H1 (cell line): ENCODE measurements at regions not wholly inside any gene's neighbourhood (a gene's known extent, or its start where the extent isn't known, plus 50 kb on each side); places are given as distances from the start of the nearest gene placed in this dataset.

Experiments
- CTCF ChIA-PET: fragments of 300-600 bp; sonication (Branson Sonifier 250); formaldehyde crosslinking; loops from one replicate; lab custom pipeline; 2021; ENCODE audit not compliant: partially characterized antibody; lab: Charles Lee
- POLR2A ChIA-PET: fragments of 300-600 bp; sonication (Branson Sonifier 250); formaldehyde crosslinking; loops from one replicate; lab custom pipeline; 2021; ENCODE audit warnings: inconsistent platforms; ENCODE audit not compliant: partially characterized antibody; lab: Charles Lee
- DNase-seq, 2 experiments: peaks; one replicate each; pipeline versions ENCODE4 v3.0.0 to v3.0.0-alpha.2; 2010 to 2022; ENCODE audit warnings: low spot score in 2 of 2, low read depth in 1 of 2, mixed read lengths in 1 of 2
- FAIRE-seq: peaks from 2 replicates; lab custom pipeline; 2011; peaks lifted over from hg19 to GRCh38; lab: Jason Lieb, UNC
- H2AFZ ChIP-seq: 2 replicates; pipeline ENCODE4 v1.8.1; 2012; ENCODE audit warnings: low read length, inconsistent platforms
- H2AK5ac ChIP-seq: 2 replicates; pipeline ENCODE4 v1.6.1; 2013; ENCODE audit warnings: low read depth, low read length
- H2BK120ac ChIP-seq: replicated peaks from 2 replicates; pipeline ENCODE3; 2013; ENCODE audit warnings: low read depth, low read length, inconsistent platforms
- H2BK12ac ChIP-seq: 2 replicates; pipeline ENCODE4 v1.6.1; 2013; ENCODE audit warnings: low read depth, low read length
- H2BK15ac ChIP-seq: 2 replicates; pipeline ENCODE4 v1.6.1; 2013; ENCODE audit warnings: low read length
- H2BK20ac ChIP-seq: 2 replicates; pipeline ENCODE4 v1.6.1; 2013; ENCODE audit warnings: low read length
- H2BK5ac ChIP-seq: 2 replicates; pipeline ENCODE4 v1.6.1; 2013; ENCODE audit warnings: low read depth, low read length
- H3K14ac ChIP-seq: 2 replicates; pipeline ENCODE4 v1.6.1; 2013; ENCODE audit warnings: inconsistent platforms; ENCODE audit not compliant: insufficient read length
- H3K18ac ChIP-seq: 2 replicates; pipeline ENCODE4 v1.6.1; 2013; ENCODE audit warnings: low read length; ENCODE audit errors: extremely low read depth
- H3K23ac ChIP-seq: 2 replicates; pipeline ENCODE4 v1.6.1; 2013; ENCODE audit warnings: inconsistent platforms; ENCODE audit not compliant: insufficient read length
- H3K23me2 ChIP-seq: 2 replicates; pipeline ENCODE4 v1.6.1; 2013; ENCODE audit warnings: low read depth, low read length
- H3K27ac ChIP-seq: 2 replicates; pipeline ENCODE4 v1.6.1; 2011; ENCODE audit warnings: low read depth, low read length, inconsistent platforms
- H3K27me3 ChIP-seq, 4 experiments: replicated peaks in 1 of 4; 1 replicate in 1 of 4; 2 replicates in 3 of 4; pipeline versions ENCODE4 v1.6.1 to v1.8.1; 2011 to 2013; ENCODE audit warnings: low read length in 3 of 4, mild to moderate bottlenecking in 3 of 4, inconsistent platforms in 2 of 4, mixed read lengths in 2 of 4, moderate library complexity in 1 of 4; ENCODE audit not compliant: control insufficient read depth in 3 of 4, insufficient read depth in 3 of 4; ENCODE audit errors: extremely low read depth in 1 of 4
- H3K36me3 ChIP-seq, 4 experiments: 2 replicates each; pipeline versions ENCODE4 v1.6.1 to v1.8.1; 2011 to 2013; ENCODE audit warnings: mild to moderate bottlenecking in 4 of 4, low read length in 3 of 4, moderate library complexity in 2 of 4, control low read depth in 1 of 4, inconsistent platforms in 1 of 4; ENCODE audit not compliant: insufficient read depth in 4 of 4, control insufficient read depth in 2 of 4
- H3K4ac ChIP-seq: replicated peaks from 2 replicates; pipeline ENCODE3; 2013; ENCODE audit warnings: low read length, low read depth, mixed read lengths, inconsistent platforms; ENCODE audit not compliant: insufficient read length
- H3K4me1 ChIP-seq, 4 experiments: replicated peaks in 1 of 4; 1 replicate in 1 of 4; 2 replicates in 3 of 4; pipeline versions ENCODE4 v1.6.1 to v1.8.1; 2011 to 2013; ENCODE audit warnings: low read length in 3 of 4, inconsistent platforms in 2 of 4, mixed read lengths in 1 of 4; ENCODE audit not compliant: insufficient read depth in 4 of 4, control insufficient read depth in 3 of 4
- H3K4me2 ChIP-seq, 2 experiments: 2 replicates each; pipeline versions ENCODE4 v1.6.1 to v1.8.1; 2011 to 2013; ENCODE audit warnings: low read depth in 2 of 2, low read length in 2 of 2, control low read depth in 1 of 2, inconsistent platforms in 1 of 2, mild to moderate bottlenecking in 1 of 2; ENCODE audit not compliant: insufficient read depth in 1 of 2
- H3K4me3 ChIP-seq, 4 experiments: fragments of 200-600, 300-600 bp in 1 of 4; sonication (generic), shearing (Covaris generic), sonication (Bioruptor Twin) in 1 of 4; 2 replicates each; pipeline versions ENCODE4 v1.5.1 to v1.8.1; 2011 to 2016; ENCODE audit warnings: low read length in 4 of 4, low read depth in 3 of 4, control low read depth in 2 of 4, inconsistent platforms in 2 of 4, mild to moderate bottlenecking in 2 of 4, mixed read lengths in 1 of 4, moderate library complexity in 1 of 4; ENCODE audit not compliant: insufficient read depth in 2 of 4; ENCODE audit errors: extremely low read depth in 1 of 4
- H3K56ac ChIP-seq: replicated peaks from 2 replicates; pipeline ENCODE3; 2013; ENCODE audit warnings: low read depth, mild to moderate bottlenecking, mixed read lengths, low read length, inconsistent platforms; ENCODE audit not compliant: insufficient read length
- H3K79me1 ChIP-seq: 2 replicates; pipeline ENCODE4 v1.6.1; 2013; ENCODE audit warnings: low read depth, low read length, control low read depth
- H3K79me2 ChIP-seq, 2 experiments: 2 replicates each; pipeline versions ENCODE4 v1.6.1 to v1.8.1; 2012 to 2013; ENCODE audit warnings: low read length in 2 of 2, mild to moderate bottlenecking in 2 of 2, inconsistent platforms in 1 of 2; ENCODE audit not compliant: insufficient read depth in 2 of 2, control insufficient read depth in 1 of 2
- H3K9ac ChIP-seq, 4 experiments: replicated peaks in 1 of 4; 1 replicate in 1 of 4; 2 replicates in 3 of 4; pipeline versions ENCODE4 v1.6.1 to v1.8.1; 2011 to 2013; ENCODE audit warnings: low read depth in 3 of 4, low read length in 3 of 4, control low read depth in 2 of 4, mild to moderate bottlenecking in 2 of 4, moderate library complexity in 2 of 4, inconsistent platforms in 1 of 4; ENCODE audit errors: extremely low read depth in 1 of 4
- H3K9me3 ChIP-seq, 2 experiments: 2 replicates each; pipeline versions ENCODE4 v1.6.1 to v1.8.1; 2012 to 2013; ENCODE audit warnings: mild to moderate bottlenecking in 2 of 2, moderate library complexity in 2 of 2, control low read depth in 1 of 2, inconsistent platforms in 1 of 2, low read depth in 1 of 2, low read length in 1 of 2, mixed read lengths in 1 of 2; ENCODE audit not compliant: insufficient read depth in 2 of 2
- H4K20me1 ChIP-seq, 2 experiments: replicated peaks in 1 of 2; 2 replicates each; pipeline versions ENCODE3 to v1.8.1; 2011 to 2013; ENCODE audit warnings: inconsistent platforms in 2 of 2, low read length in 2 of 2, mild to moderate bottlenecking in 1 of 2; ENCODE audit not compliant: insufficient read depth in 2 of 2, control insufficient read depth in 1 of 2
- H4K5ac ChIP-seq: 2 replicates; pipeline ENCODE4 v1.6.1; 2013; ENCODE audit warnings: low read length, low read depth, mixed read lengths, inconsistent platforms; ENCODE audit not compliant: insufficient read length
- H4K8ac ChIP-seq: 2 replicates; pipeline ENCODE4 v1.8.0; 2013; ENCODE audit warnings: mild to moderate bottlenecking, moderate library complexity, low read length, inconsistent platforms; ENCODE audit not compliant: insufficient read depth; ENCODE audit errors: extremely low read depth
- H4K91ac ChIP-seq: replicated peaks from 2 replicates; pipeline ENCODE3; 2013; ENCODE audit warnings: low read length, mixed read lengths, inconsistent platforms; ENCODE audit not compliant: insufficient read length
- ASH2L ChIP-seq: fragments of 200-600, 300-600 bp; sonication (generic); IDR thresholded peaks from one replicate; pipeline ENCODE4 v1.7.1; 2017; ENCODE audit warnings: low read length
- KDM1A ChIP-seq: fragments of 200-600, 300-600 bp; sonication (generic); IDR thresholded peaks from 2 replicates; pipeline ENCODE4 v1.7.1; 2016; ENCODE audit warnings: mild to moderate bottlenecking, low read length, borderline replicate concordance
- MAFK ChIP-seq: IDR thresholded peaks from 2 replicates; pipeline ENCODE4 v1.6.1; 2012; ENCODE audit warnings: low read depth, mild to moderate bottlenecking, improper control_type of control experiment, low read length
- NRF1 ChIP-seq: IDR thresholded peaks from 2 replicates; pipeline ENCODE4 v1.6.1; 2011; ENCODE audit warnings: mild to moderate bottlenecking, low read depth, low read length, improper control_type of control experiment
- SIRT6 ChIP-seq: IDR thresholded peaks from one replicate; pipeline ENCODE4 v1.7.1; 2012; ENCODE audit warnings: low read length, inconsistent platforms
- SP1 ChIP-seq: IDR thresholded peaks from 2 replicates; pipeline ENCODE4 v1.6.1; 2011; ENCODE audit warnings: low read depth, low read length
- SP4 ChIP-seq: IDR thresholded peaks from 2 replicates; pipeline ENCODE4 v1.6.1; 2012; ENCODE audit warnings: low read length, inconsistent platforms
- SRF ChIP-seq: IDR thresholded peaks from 2 replicates; pipeline ENCODE4 v1.6.1; 2011; ENCODE audit warnings: mild to moderate bottlenecking, low read depth, low read length, moderate library complexity
- SUZ12 ChIP-seq: fragments of 200-600 bp; sonication (generic); IDR thresholded peaks from 2 replicates; pipeline ENCODE4 v1.6.1; 2012; ENCODE audit warnings: mild to moderate bottlenecking, inconsistent platforms, low read length, moderate library complexity, mixed read lengths
- TAF7 ChIP-seq: optimal IDR thresholded peaks from 2 replicates; pipeline ENCODE3; 2011; ENCODE audit warnings: low read depth, mild to moderate bottlenecking, inconsistent platforms, low read length, moderate library complexity, borderline replicate concordance
- TEAD4 ChIP-seq: IDR thresholded peaks from 2 replicates; pipeline ENCODE4 v1.6.1; 2012; ENCODE audit warnings: low read depth, low read length, inconsistent platforms, mixed read lengths
- WGBS, 2 experiments: shearing (Covaris generic) in 1 of 2; methylation state at CpG; one replicate each; pipeline versions ENCODE4 v1.1.6 to v1.1.7; 2013 to 2015; ENCODE audit warnings: low lambda C conversion rate in 2 of 2, mixed read lengths in 2 of 2, inconsistent platforms in 1 of 2, low coverage in 1 of 2, missing lambda C conversion rate in 1 of 2; ENCODE audit not compliant: insufficient replicate concordance in 2 of 2, insufficient coverage in 1 of 2, insufficient read length in 1 of 2; ENCODE audit errors: extremely low coverage in 1 of 2, missing lambda C conversion rate in 1 of 2; 5-methylcytosine and 5-hydroxymethylcytosine counted together
- TF ChIP-seq, protein P1 (sequence below), 3 experiments: IDR thresholded peaks; 1 replicate in 2 of 3; 2 replicates in 1 of 3; pipeline versions ENCODE4 v1.5.1 to v1.6.1; 2011; ENCODE audit warnings: low read length in 3 of 3, mild to moderate bottlenecking in 3 of 3, inconsistent platforms in 2 of 3, low read depth in 1 of 3, moderate library complexity in 1 of 3; ENCODE audit not compliant: insufficient read depth in 1 of 3; ENCODE audit errors: control extremely low read depth in 1 of 3

DNA sequence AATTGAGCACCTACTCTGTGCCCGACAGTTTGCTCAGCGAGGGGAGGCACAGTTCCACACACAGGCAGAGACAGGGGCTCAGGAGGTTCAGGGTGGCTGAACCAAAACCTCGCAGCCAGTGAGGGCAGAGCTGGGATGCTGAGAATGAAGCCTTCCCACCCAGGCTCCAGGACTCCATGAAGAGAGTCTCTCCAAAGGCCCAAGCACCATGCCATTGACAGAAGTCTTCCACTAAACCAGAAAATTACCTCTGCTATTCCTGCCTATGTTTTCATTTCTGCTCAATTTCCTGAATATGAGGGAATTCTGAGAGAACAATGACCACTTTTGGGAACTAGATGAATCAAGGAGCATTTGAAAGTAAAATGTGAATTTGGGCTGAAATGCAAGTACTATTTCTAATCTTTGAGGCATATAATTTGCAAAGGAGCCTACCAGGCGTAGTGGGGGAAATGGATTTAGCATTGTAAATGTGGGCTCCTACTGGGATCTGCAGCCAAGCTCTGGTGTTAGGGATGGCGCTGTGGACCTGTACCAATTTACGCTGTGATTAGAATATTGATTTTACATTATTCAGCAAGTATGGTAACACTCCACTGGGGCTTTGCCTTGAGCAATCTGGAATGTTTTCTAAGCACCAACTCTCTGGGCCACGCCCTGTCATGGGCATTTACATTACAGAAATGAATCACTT lies 91.9 kb downstream of the DRD1 start:
- CTCF ChIA-PET: interaction anchor here (0.9 to 1.5 kb wide), 4 partner anchors 8 to 92 kb away, joined by 3 to 4 read pairs (median 3); partner anchors contain the start of gene DRD1
- DNase-seq (no peak), FAIRE-seq (no peak)
- H2BK120ac ChIP-seq: no peak overlapping the region
- peaks cover 0 to 7% (median 3%) of the 10 kb centered on the region in 4 experiments; a peak in 5 of 7 replicates for H3K4me1 ChIP-seq
- H3K4me2 ChIP-seq: no peak overlapping the region; a peak in 1 of 4 replicates
- H2BK20ac ChIP-seq: no peak overlapping the region
- no peak overlapping the region for H2BK12ac ChIP-seq
- H3K27ac ChIP-seq: no peak overlapping the region
- no peak overlapping the region for H3K56ac ChIP-seq
- no peaks in the 10 kb centered on the region for H3K9me3 ChIP-seq
- H2BK5ac ChIP-seq: no peak overlapping the region
- no peak overlapping the region for H2AK5ac ChIP-seq
- H2AFZ ChIP-seq: no peak overlapping the region
- no peak overlapping the region for H4K5ac ChIP-seq
- H3K79me2 ChIP-seq: no peaks in the 10 kb centered on the region
- no peak overlapping the region for H2BK15ac ChIP-seq
- H3K79me1 ChIP-seq: no peaks in the 10 kb centered on the region
- H3K4me3 ChIP-seq: no peak overlapping the region
- no peak overlapping the region for H3K18ac ChIP-seq
- H4K91ac ChIP-seq: no peak overlapping the region
- no peak overlapping the region for H3K9ac ChIP-seq
- no peaks in the 10 kb centered on the region for H4K20me1 ChIP-seq
- no peak overlapping the region for H3K4ac ChIP-seq
- H3K36me3 ChIP-seq: no peaks in the 10 kb centered on the region
- no peaks in the 10 kb centered on the region for H3K27me3 ChIP-seq
- no peak overlapping the region for H3K23ac ChIP-seq
- POLR2A ChIA-PET: no interaction called here
- H4K8ac ChIP-seq: no peak overlapping the region
- H3K14ac ChIP-seq: no peak overlapping the region
- no peaks in the 10 kb centered on the region for H3K23me2 ChIP-seq
- WGBS, 2 experiments: 85% methylated on average over 7 of the region's 7 CpGs; no CpG with 5 or more reads in 1 of the 2 experiments
- TF ChIP-seq KDM1A (no peak), SP1 (no peak), MAFK (no peak), TAF7 (no peak), TEAD4 (no peak), SIRT6 (no peak), SP4 (no peak), ASH2L (no peak), SRF (no peak), SUZ12 (no peak), NRF1 (no peak)
- TF ChIP-seq, protein P1, sequence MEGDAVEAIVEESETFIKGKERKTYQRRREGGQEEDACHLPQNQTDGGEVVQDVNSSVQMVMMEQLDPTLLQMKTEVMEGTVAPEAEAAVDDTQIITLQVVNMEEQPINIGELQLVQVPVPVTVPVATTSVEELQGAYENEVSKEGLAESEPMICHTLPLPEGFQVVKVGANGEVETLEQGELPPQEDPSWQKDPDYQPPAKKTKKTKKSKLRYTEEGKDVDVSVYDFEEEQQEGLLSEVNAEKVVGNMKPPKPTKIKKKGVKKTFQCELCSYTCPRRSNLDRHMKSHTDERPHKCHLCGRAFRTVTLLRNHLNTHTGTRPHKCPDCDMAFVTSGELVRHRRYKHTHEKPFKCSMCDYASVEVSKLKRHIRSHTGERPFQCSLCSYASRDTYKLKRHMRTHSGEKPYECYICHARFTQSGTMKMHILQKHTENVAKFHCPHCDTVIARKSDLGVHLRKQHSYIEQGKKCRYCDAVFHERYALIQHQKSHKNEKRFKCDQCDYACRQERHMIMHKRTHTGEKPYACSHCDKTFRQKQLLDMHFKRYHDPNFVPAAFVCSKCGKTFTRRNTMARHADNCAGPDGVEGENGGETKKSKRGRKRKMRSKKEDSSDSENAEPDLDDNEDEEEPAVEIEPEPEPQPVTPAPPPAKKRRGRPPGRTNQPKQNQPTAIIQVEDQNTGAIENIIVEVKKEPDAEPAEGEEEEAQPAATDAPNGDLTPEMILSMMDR (IDR thresholded peaks at IDR 0.05; ENCODE audit: control extremely low read depth in 1 of 3, insufficient read depth in 1 of 3, low read depth in 1 of 3, low read length in 3 of 3): no peak
